Parathyroid adenoma (tissue), 2 donors: ENCODE measurements at regions not wholly inside any gene's neighbourhood (a gene's known extent, or its start where the extent isn't known, plus 50 kb on each side); places are given as distances from the start of the nearest gene placed in this dataset.

ENCODE experiments used
- H2AFZ ChIP-seq: fragments of 300-600 bp; sonication (generic); one replicate; pipeline ENCODE4 v1.7.0; 2017; ENCODE audit warnings: antibody characterized with exemption, mild to moderate bottlenecking
- H3K27ac ChIP-seq: fragments of 300-600 bp; sonication (generic); one replicate; pipeline ENCODE4 v1.7.0; 2017
- H3K27me3 ChIP-seq: fragments of 300-600 bp; sonication (generic); one replicate; pipeline ENCODE4 v1.7.0; 2017; ENCODE audit warnings: low read length; ENCODE audit not compliant: control insufficient read depth, insufficient read depth
- H3K36me3 ChIP-seq: fragments of 300-600 bp; sonication (generic); one replicate; pipeline ENCODE4 v1.7.0; 2017; ENCODE audit warnings: low read length; ENCODE audit not compliant: control insufficient read depth, insufficient read depth
- H3K4me1 ChIP-seq: fragments of 300-600 bp; sonication (generic); one replicate; pipeline ENCODE4 v1.7.0; 2017; ENCODE audit warnings: control low read depth
- H3K4me2 ChIP-seq: fragments of 300-600 bp; sonication (generic); one replicate; pipeline ENCODE4 v1.7.0; 2017; ENCODE audit warnings: low read length
- H3K4me3 ChIP-seq: fragments of 300-600 bp; sonication (generic); one replicate; pipeline ENCODE4 v1.7.0; 2017; ENCODE audit warnings: low read depth, low read length
- H3K79me2 ChIP-seq: fragments of 300-600 bp; sonication (generic); one replicate; pipeline ENCODE4 v1.7.0; 2017; ENCODE audit warnings: control low read depth
- H3K9ac ChIP-seq: fragments of 300-600 bp; sonication (generic); one replicate; pipeline ENCODE4 v1.7.0; 2017; ENCODE audit warnings: mild to moderate bottlenecking
- H3K9me3 ChIP-seq: fragments of 300-600 bp; sonication (generic); one replicate; pipeline ENCODE4 v1.7.0; 2017; ENCODE audit warnings: low read length; ENCODE audit not compliant: control insufficient read depth
- CTCF ChIP-seq: fragments of 300-600 bp; sonication (generic); IDR thresholded peaks from one replicate; pipeline ENCODE4 v1.7.0; 2017; ENCODE audit warnings: antibody characterized with exemption, mild to moderate bottlenecking
- donor health status: primary hyperparathyroidism.

GRCh38 chr2:176817061-176817565 is 395.5 kb upstream of the HNRNPA3 start:
- H3K4me2 ChIP-seq: no peak overlapping the region
- no peaks in the 10 kb centered on the region for H3K36me3 ChIP-seq
- no peak overlapping the region for H3K27ac ChIP-seq
- H3K9me3 ChIP-seq: no peaks in the 10 kb centered on the region
- no peak overlapping the region for H3K9ac ChIP-seq
- no peaks in the 10 kb centered on the region for H3K27me3 ChIP-seq
- no peaks in the 10 kb centered on the region for H3K79me2 ChIP-seq
- H3K4me3 ChIP-seq: no peak overlapping the region
- H3K4me1 ChIP-seq: no peaks in the 10 kb centered on the region
- TF ChIP-seq CTCF: no peak
- no peak overlapping the region for H2AFZ ChIP-seq

- no peak for TF ChIP-seq CTCF
Observed at GRCh38 chr2:176818076-176818475, 394.5 kb upstream of the HNRNPA3 start.

GRCh38 chr2:176818617-176819016 is 394.0 kb upstream of the HNRNPA3 start:
- no peaks in the 10 kb centered on the region for H3K9me3 ChIP-seq
- no peaks in the 10 kb centered on the region for H3K27me3 ChIP-seq
- H3K27ac ChIP-seq: no peak overlapping the region
- H3K4me2 ChIP-seq: no peak overlapping the region
- no peak for TF ChIP-seq CTCF
- H3K4me1 ChIP-seq: no peaks in the 10 kb centered on the region
- no peaks in the 10 kb centered on the region for H3K36me3 ChIP-seq
- no peak overlapping the region for H3K4me3 ChIP-seq
- H3K79me2 ChIP-seq: no peaks in the 10 kb centered on the region
- H2AFZ ChIP-seq: no peak overlapping the region
- no peak overlapping the region for H3K9ac ChIP-seq

More at GRCh38 chr2:176818076-176818475, 394.5 kb upstream of the HNRNPA3 start:
- Histone ChIP-seq H3K9me3 (no peaks in the 10 kb centered on the region), H3K4me3 (no peak overlapping the region), H3K79me2 (no peaks in the 10 kb centered on the region), H3K4me2 (no peak overlapping the region), H3K9ac (no peak overlapping the region), H3K27me3 (no peaks in the 10 kb centered on the region), H3K27ac (no peak overlapping the region), H3K36me3 (no peaks in the 10 kb centered on the region), H3K4me1 (no peaks in the 10 kb centered on the region), H2AFZ (no peak overlapping the region)

DNA sequence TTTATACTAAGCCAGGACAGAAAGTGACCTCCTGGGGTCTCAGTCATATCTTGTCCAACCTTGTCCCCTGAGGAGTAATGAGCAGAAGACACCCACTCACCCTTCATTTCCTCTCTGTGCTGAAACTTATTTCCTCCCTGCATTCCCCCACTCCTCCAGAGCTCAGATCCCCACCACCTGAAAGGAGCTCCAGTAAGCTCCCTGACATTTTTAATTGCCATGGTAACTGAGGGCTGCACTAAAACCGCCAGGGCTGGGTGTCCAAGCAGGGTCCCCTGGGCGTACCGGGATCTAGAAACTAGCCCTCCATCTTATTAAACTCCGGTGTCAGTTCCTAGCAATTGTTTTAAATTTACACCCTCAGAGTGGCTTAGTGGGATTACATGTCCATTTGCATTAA is 393.3 kb upstream of the HNRNPA3 start:
- no peaks in the 10 kb centered on the region for H3K9me3 ChIP-seq
- H3K4me2 ChIP-seq: no peak overlapping the region
- no peak overlapping the region for H3K4me3 ChIP-seq
- H3K79me2 ChIP-seq: no peaks in the 10 kb centered on the region
- no peaks in the 10 kb centered on the region for H3K4me1 ChIP-seq
- no peaks in the 10 kb centered on the region for H3K27me3 ChIP-seq
- no peak overlapping the region for H3K27ac ChIP-seq
- H2AFZ ChIP-seq: no peak overlapping the region
- TF ChIP-seq CTCF: no peak
- no peak overlapping the region for H3K9ac ChIP-seq
- no peaks in the 10 kb centered on the region for H3K36me3 ChIP-seq

DNA sequence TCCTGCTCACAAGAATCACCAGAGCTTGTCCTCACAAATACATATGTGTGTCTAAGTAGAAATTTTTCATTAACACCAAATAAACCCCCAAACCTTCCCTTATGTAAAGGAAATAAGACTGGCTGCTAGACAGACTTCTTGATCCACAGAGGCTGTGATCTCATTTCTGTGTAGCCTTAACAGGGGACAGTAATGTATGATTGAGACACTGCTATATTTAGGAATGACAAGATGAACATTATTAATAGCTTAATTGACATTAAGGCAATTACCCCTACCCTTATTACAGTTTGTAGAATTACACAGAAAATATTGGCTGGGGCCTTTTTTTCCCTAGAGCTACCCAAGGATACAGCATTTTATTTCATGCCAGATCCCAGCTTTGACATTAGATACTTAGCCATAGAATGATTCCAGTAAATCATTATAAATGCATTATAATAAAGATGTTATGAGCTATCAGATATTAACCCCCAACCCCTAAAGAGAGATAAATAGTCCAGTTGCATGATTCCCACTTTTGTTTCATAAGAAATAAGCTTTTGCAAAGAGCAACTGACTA is 392.1 kb upstream of the HNRNPA3 start:
- Histone ChIP-seq H3K79me2 (no peaks in the 10 kb centered on the region), H3K4me3 (no peak overlapping the region), H3K27me3 (no peaks in the 10 kb centered on the region), H3K4me1 (no peaks in the 10 kb centered on the region), H3K36me3 (no peaks in the 10 kb centered on the region), H3K27ac (no peak overlapping the region), H3K9ac (no peak overlapping the region), H3K4me2 (no peak overlapping the region), H3K9me3 (no peaks in the 10 kb centered on the region), H2AFZ (no peak overlapping the region)
- no peak for TF ChIP-seq CTCF
